Activated CD4-positive, alpha-beta memory T cell treated with anti-CD3 and anti-CD28 coated beads for 36 hours (primary cell): ENCODE measurements at regions not wholly inside any gene's neighbourhood (a gene's known extent, or its start where the extent isn't known, plus 50 kb on each side); places are given as distances from the start of the nearest gene placed in this dataset.

Source experiments
- CTCF ChIA-PET: fragments of 350-600 bp; sonication (Branson Sonifier 250); formaldehyde crosslinking; loops from one replicate; lab custom pipeline; 2021; ENCODE audit warnings: antibody characterized with exemption, inconsistent platforms; lab: Charles Lee
- POLR2A ChIA-PET: fragments of 350-600 bp; sonication (Branson Sonifier 250); formaldehyde crosslinking; loops from one replicate; lab custom pipeline; 2021; ENCODE audit warnings: antibody characterized with exemption; lab: Charles Lee
- DNase-seq: peaks from one replicate; pipeline ENCODE4 v3.0.0-alpha.2; 2020
- H3K27ac Mint-ChIP-seq: one replicate; pipeline ENCODE4 v1.8.0; 2021; ENCODE audit warnings: mixed read lengths
- H3K27me3 Mint-ChIP-seq: one replicate; pipeline ENCODE4 v1.8.0; 2021; ENCODE audit warnings: mixed read lengths
- H3K36me3 Mint-ChIP-seq: one replicate; pipeline ENCODE4 v1.8.0; 2021; ENCODE audit warnings: mixed read lengths
- H3K4me1 Mint-ChIP-seq: one replicate; pipeline ENCODE4 v1.8.0; 2021; ENCODE audit warnings: low read depth, mixed read lengths
- H3K4me3 Mint-ChIP-seq: one replicate; pipeline ENCODE4 v1.8.0; 2021; ENCODE audit warnings: mild to moderate bottlenecking, mixed read lengths
- H3K9me3 Mint-ChIP-seq: one replicate; pipeline ENCODE4 v1.8.0; 2021; ENCODE audit warnings: mixed read lengths
- intact Hi-C: fragments of 100-400 bp; cut with micrococcal nuclease; formaldehyde crosslinking; loops from one replicate; pipeline ENCODE4 v1.15.1; 2023

- ChIA-PET POLR2A (no interaction called here), CTCF (no interaction called here)
- Mint-ChIP-seq H3K4me3 (no peak overlapping the region), H3K4me1 (peaks cover 8% of the 10 kb centered on the region), H3K27ac (no peak overlapping the region), H3K27me3 (no peaks in the 10 kb centered on the region), H3K36me3 (no peaks in the 10 kb centered on the region), H3K9me3 (no peaks in the 10 kb centered on the region)
- intact Hi-C loops, result no loop called here
- no peak for DNase-seq
Measured at GRCh38 chr21:43354666-43355065, 72.3 kb downstream of the SIK1 start.

DNA sequence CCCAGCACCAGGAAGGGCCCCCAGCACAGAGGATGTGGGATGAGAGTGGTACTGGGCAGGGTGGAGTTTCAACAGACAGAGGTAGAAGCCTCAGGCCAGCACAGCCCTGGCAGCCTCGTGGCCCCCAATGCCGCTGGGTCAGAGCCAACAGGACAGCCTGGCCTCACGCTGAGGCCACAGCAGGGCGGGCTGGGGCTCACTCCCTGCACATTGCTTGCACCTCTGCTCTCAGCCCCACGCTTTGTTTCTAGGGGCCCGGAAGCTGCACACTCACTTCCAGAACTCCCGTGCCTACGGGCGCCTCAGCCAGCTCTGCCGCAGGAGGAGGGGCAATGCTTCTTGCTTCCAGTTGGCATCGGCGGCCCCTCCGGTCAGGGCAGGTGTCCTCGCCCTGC lies 72.9 kb downstream of the SIK1 start:
- intact Hi-C loops, result no loop called here
- DNase-seq, result no peak
- ChIA-PET POLR2A (no interaction called here), CTCF (no interaction called here)
- Mint-ChIP-seq H3K36me3 (no peaks in the 10 kb centered on the region), H3K4me3 (no peak overlapping the region), H3K27me3 (no peaks in the 10 kb centered on the region), H3K4me1 (peaks cover 8% of the 10 kb centered on the region), H3K9me3 (no peaks in the 10 kb centered on the region), H3K27ac (no peak overlapping the region)

DNA sequence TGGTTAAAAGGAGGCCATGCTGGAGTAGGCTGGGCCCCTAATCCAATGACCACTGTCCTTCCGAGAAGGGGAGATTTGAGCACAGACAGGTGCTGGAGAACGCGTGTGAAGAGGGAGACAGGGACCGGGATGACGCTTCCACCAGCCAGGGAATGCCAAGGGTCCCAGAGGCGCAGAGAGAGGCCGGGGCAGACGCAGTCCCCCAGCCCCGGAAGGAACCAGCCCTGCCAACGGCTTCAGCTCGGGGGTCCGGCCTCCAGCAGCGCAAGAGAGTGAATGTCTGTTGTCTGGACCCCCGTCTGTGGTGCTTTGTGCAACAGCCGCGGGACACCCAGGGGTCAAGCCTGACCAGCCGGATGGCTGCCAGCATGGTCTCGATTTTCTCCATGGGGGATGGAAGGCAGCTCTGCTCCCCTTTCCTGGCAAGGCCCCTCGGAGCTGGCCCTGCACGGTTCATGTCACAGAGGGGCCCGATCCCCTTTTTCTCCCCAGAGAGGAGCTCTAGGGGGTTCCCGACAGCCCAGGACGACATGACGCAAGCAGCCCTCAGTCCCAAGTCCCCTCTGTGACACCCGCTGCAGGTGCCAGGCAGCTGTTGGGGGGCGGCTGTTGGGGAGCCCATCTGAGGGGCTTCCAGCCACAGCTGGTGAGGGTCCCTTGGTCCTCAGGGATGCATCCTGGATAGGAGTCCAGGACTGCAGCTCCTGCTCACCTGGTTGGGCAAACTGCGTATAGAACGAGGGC lies 73.5 kb downstream of the SIK1 start:
- no peak overlapping the region for H3K4me3 Mint-ChIP-seq

GRCh38 chr21:43352568-43353281 lies 74.2 kb downstream of the SIK1 start:
- intact Hi-C loops, result no loop called here
- Mint-ChIP-seq H3K4me3 (no peak overlapping the region), H3K9me3 (no peaks in the 10 kb centered on the region), H3K36me3 (no peaks in the 10 kb centered on the region), H3K4me1 (peaks cover 8% of the 10 kb centered on the region), H3K27ac (peak overlapping the region; percentile 83), H3K27me3 (no peaks in the 10 kb centered on the region)
- ChIA-PET CTCF (no interaction called here), POLR2A (interaction anchor here (0.7 kb wide), 1 partner anchor 9 kb away, joined by 4 read pairs; no protein-coding TSS in a partner anchor)
- peak; percentile 33 for DNase-seq

More for the DNA sequence above, 73.5 kb downstream of the SIK1 start:
- no peaks in the 10 kb centered on the region for H3K36me3 Mint-ChIP-seq
- no peak for DNase-seq
- peak overlapping the region; percentile 83 for H3K27ac Mint-ChIP-seq
- intact Hi-C loops, result no loop called here
- H3K9me3 Mint-ChIP-seq, result no peaks in the 10 kb centered on the region
- POLR2A ChIA-PET, result interaction anchor here (0.7 kb wide), 1 partner anchor 8 kb away, joined by 4 read pairs; no protein-coding TSS in a partner anchor
- H3K27me3 Mint-ChIP-seq, result no peaks in the 10 kb centered on the region
- CTCF ChIA-PET, result no interaction called here
- H3K4me1 Mint-ChIP-seq, result peaks cover 8% of the 10 kb centered on the region

DNA sequence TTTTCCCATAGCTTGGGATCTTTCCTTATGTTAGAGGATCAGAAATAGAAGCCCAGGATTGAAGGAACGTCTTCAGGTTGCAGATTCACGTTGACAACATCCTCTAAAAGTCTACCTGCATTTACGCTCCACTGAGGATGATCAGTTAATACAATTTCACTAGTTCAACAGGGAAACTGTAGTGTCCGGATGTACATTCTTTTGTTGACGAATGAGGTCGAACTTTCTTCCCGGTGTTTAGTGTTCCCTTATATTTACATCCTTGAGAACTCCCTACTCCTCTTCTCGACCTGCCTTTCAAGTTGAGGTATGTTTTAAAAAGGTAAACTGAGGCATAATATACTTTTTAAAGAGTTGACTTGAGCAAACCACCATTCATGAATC lies 74.8 kb downstream of the SIK1 start:
- no peak overlapping the region for H3K4me3 Mint-ChIP-seq
- H3K27me3 Mint-ChIP-seq, result no peaks in the 10 kb centered on the region
- H3K4me1 Mint-ChIP-seq, result peaks cover 8% of the 10 kb centered on the region
- H3K27ac Mint-ChIP-seq, result no peak overlapping the region
- H3K36me3 Mint-ChIP-seq, result no peaks in the 10 kb centered on the region
- ChIA-PET CTCF (no interaction called here), POLR2A (no interaction called here)
- no peaks in the 10 kb centered on the region for H3K9me3 Mint-ChIP-seq
- DNase-seq, result no peak
- intact Hi-C loops, result no loop called here

DNA sequence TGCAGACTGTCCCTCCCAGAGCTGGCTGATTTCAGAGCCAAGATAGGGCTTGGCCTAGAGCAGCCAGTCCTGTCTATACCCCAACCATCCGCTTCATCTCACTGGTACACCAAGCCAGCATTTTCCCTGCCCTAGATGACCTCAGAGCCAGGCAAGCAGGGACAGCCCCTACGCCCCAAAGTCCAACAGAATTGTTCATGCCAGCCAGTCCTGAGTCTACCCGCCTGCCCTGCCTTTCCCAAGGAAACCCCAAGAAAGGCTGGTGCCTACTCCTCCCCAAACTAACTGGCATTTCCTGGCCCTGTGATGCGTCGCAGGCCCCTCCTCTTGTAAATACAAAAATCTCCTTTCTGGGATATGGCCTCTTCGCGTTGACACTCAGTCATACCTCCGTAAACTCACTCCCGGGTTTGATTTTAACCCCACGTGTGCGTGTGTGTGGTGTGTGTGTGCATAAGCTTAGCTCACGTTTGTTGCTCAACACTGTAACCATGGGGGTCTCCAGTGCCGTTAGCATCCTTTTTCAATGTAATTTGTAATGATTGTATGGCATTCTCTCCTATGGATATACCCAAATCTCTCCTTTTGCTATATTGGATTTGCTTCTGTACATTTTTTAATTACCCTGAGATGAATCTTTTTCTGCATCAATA lies 75.3 kb downstream of the SIK1 start:
- POLR2A ChIA-PET, result no interaction called here
- Mint-ChIP-seq H3K4me3 (no peak overlapping the region), H3K9me3 (no peaks in the 10 kb centered on the region)

DNA sequence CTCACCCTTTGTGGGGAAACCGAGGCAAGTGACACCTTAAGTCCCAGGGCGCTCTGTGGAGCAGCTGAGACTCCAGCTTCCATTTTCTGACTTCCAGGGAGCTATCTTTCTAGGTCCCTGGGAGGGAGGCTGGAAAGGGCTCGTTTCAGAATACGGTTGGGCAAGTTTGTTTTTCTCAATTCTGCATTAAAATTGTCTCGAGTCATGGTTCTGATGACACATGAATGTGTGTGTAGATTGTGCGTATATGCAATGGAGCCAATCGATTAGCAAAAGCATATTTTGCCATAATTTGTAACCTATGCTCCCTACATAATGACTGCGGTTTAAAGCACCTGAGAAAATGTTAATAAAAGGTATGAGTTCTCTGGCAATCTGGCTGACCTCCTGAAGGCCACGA lies 77.3 kb downstream of the SIK1 start:
- Mint-ChIP-seq H3K27me3 (no peaks in the 10 kb centered on the region), H3K4me1 (peaks cover 14% of the 10 kb centered on the region), H3K36me3 (no peaks in the 10 kb centered on the region), H3K27ac (no peak overlapping the region), H3K4me3 (no peak overlapping the region), H3K9me3 (no peaks in the 10 kb centered on the region)
- ChIA-PET CTCF (no interaction called here), POLR2A (no interaction called here)
- intact Hi-C loops, result no loop called here
- no peak for DNase-seq

More for the DNA sequence above, 75.3 kb downstream of the SIK1 start:
- Mint-ChIP-seq H3K36me3 (no peaks in the 10 kb centered on the region), H3K4me1 (peaks cover 8% of the 10 kb centered on the region), H3K27ac (no peak overlapping the region), H3K27me3 (no peaks in the 10 kb centered on the region)
- intact Hi-C loops, result no loop called here
- no peak for DNase-seq
- CTCF ChIA-PET, result no interaction called here

DNA sequence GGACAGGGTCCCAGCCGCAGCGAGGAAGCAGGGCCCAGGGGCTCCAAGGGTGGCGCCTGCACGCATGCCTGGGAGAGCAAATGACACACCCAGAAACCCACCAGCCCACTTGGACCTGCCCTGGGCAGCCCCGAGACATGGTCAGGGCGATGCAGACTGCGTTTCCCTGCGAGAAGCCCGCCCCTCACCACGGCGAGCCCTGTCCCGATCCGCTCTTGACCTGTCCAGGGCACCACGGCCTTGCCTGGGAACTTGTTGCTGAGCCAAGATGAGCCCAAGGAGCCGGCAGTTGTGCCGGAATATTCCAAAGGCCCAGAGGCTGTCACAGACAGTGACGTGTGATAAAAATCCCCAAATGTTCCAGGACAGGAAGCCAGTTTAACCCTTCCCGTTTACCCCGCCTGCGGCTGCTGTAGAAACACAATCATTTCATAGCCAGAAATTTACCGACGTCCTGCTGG lies 78.1 kb downstream of the SIK1 start:
- intact Hi-C loops, result no loop called here
- H3K4me1 Mint-ChIP-seq, result peaks cover 14% of the 10 kb centered on the region
- ChIA-PET CTCF (no interaction called here), POLR2A (no interaction called here)
- H3K27me3 Mint-ChIP-seq, result no peaks in the 10 kb centered on the region
- H3K27ac Mint-ChIP-seq, result no peak overlapping the region
- no peak overlapping the region for H3K4me3 Mint-ChIP-seq
- H3K36me3 Mint-ChIP-seq, result no peaks in the 10 kb centered on the region
- DNase-seq, result no peak
- H3K9me3 Mint-ChIP-seq, result no peaks in the 10 kb centered on the region

- CTCF ChIA-PET, result no interaction called here
- POLR2A ChIA-PET, result no interaction called here
- DNase-seq, result no peak
- Mint-ChIP-seq H3K4me3 (no peak overlapping the region), H3K4me1 (peaks cover 14% of the 10 kb centered on the region), H3K27ac (no peak overlapping the region), H3K27me3 (no peaks in the 10 kb centered on the region), H3K9me3 (no peaks in the 10 kb centered on the region), H3K36me3 (no peaks in the 10 kb centered on the region)
- intact Hi-C loops, result no loop called here
Measured at GRCh38 chr21:43348170-43348766, 78.7 kb downstream of the SIK1 start.

- H3K9me3 Mint-ChIP-seq, result no peaks in the 10 kb centered on the region
- no peak overlapping the region for H3K27ac Mint-ChIP-seq
- no peaks in the 10 kb centered on the region for H3K27me3 Mint-ChIP-seq
- no peak for DNase-seq
- H3K4me1 Mint-ChIP-seq, result peaks cover 7% of the 10 kb centered on the region
- H3K4me3 Mint-ChIP-seq, result no peak overlapping the region
- intact Hi-C loops, result no loop called here
- H3K36me3 Mint-ChIP-seq, result no peaks in the 10 kb centered on the region
- POLR2A ChIA-PET, result no interaction called here
- CTCF ChIA-PET, result no interaction called here
Measured at GRCh38 chr21:43347461-43348169, 79.3 kb downstream of the SIK1 start.

GRCh38 chr21:43346551-43346950 lies 80.4 kb downstream of the SIK1 start:
- H3K27me3 Mint-ChIP-seq, result no peaks in the 10 kb centered on the region
- H3K27ac Mint-ChIP-seq, result no peak overlapping the region
- H3K9me3 Mint-ChIP-seq, result no peaks in the 10 kb centered on the region
- DNase-seq, result no peak
- no peaks in the 10 kb centered on the region for H3K36me3 Mint-ChIP-seq
- CTCF ChIA-PET, result no interaction called here
- intact Hi-C loops, result no loop called here
- POLR2A ChIA-PET, result no interaction called here
- H3K4me3 Mint-ChIP-seq, result no peak overlapping the region
- peaks cover 6% of the 10 kb centered on the region for H3K4me1 Mint-ChIP-seq
